OCI-LY7 (cell line): ENCODE measurements at regions not wholly inside any gene's neighbourhood (a gene's known extent, or its start where the extent isn't known, plus 50 kb on each side); places are given as distances from the start of the nearest gene placed in this dataset.

Experiments used
- BruUV-seq: library from RNA; stranded (reverse); fragments of 400-500 nt; replicated peaks from 2 replicates; lab custom pipeline; 2021; lab: Mats Ljungman, UMichigan
- CTCF ChIA-PET: fragments of 300-600 bp; sonication (Branson Sonifier 250); formaldehyde crosslinking; loops from one replicate; lab custom pipeline; 2022; ENCODE audit warnings: antibody characterized with exemption; ENCODE audit not compliant: unreplicated experiment; lab: Charles Lee
- POLR2A ChIA-PET: fragments of 300-600 bp; sonication (Branson Sonifier 250); formaldehyde crosslinking; loops from one replicate; lab custom pipeline; 2022; ENCODE audit warnings: antibody characterized with exemption; lab: Charles Lee
- DNase-seq: peaks from one replicate; pipeline ENCODE4 v3.0.0-alpha.2; 2015; ENCODE audit warnings: low spot score
- H2AFZ ChIP-seq: fragments of 200-600 bp; sonication (generic), shearing (Covaris generic); 2 replicates; pipeline ENCODE4 v1.6.1; 2014; ENCODE audit warnings: mild to moderate bottlenecking, antibody characterized with exemption, low read length, moderate library complexity
- H3K27ac ChIP-seq: fragments of 200-600 bp; sonication (generic); 2 replicates; pipeline ENCODE4 v1.5.1; 2014; ENCODE audit warnings: mixed run types, low read depth, mild to moderate bottlenecking, moderate library complexity, low read length, inconsistent platforms; ENCODE audit not compliant: poor library complexity, severe bottlenecking
- H3K36me3 ChIP-seq: fragments of 200-600 bp; sonication (generic); 2 replicates; pipeline ENCODE4 v1.6.1; 2014; ENCODE audit warnings: mild to moderate bottlenecking, antibody characterized with exemption, low read length, moderate library complexity, mixed read lengths; ENCODE audit not compliant: insufficient read depth
- H3K4me1 ChIP-seq: fragments of 200-600 bp; sonication (generic); 2 replicates; pipeline ENCODE4 v1.5.1; 2014; ENCODE audit warnings: mild to moderate bottlenecking, low read length; ENCODE audit not compliant: insufficient read depth, poor library complexity, severe bottlenecking
- H3K4me2 ChIP-seq: fragments of 200-600 bp; sonication (generic); 2 replicates; pipeline ENCODE4 v1.6.1; 2014; ENCODE audit warnings: mild to moderate bottlenecking, low read length
- H3K4me3 ChIP-seq: fragments of 200-600 bp; sonication (generic); 2 replicates; pipeline ENCODE4 v1.5.1; 2014; ENCODE audit warnings: mild to moderate bottlenecking, low read depth, low read length; ENCODE audit not compliant: poor library complexity, severe bottlenecking
- H3K79me2 ChIP-seq: fragments of 200-600 bp; sonication (generic); 2 replicates; pipeline ENCODE4 v1.6.1; 2016; ENCODE audit warnings: low read depth, mild to moderate bottlenecking, low read length, moderate library complexity, mixed read lengths; ENCODE audit not compliant: insufficient read depth
- H3K9me2 ChIP-seq: fragments of 200-600 bp; sonication (generic); 2 replicates; pipeline ENCODE4 v1.6.1; 2016; ENCODE audit warnings: mild to moderate bottlenecking, low read length, mixed read lengths; ENCODE audit not compliant: insufficient read depth
- H3K9me3 ChIP-seq: fragments of 200-600 bp; sonication (generic); 2 replicates; pipeline ENCODE4 v1.6.1; 2014; ENCODE audit warnings: mild to moderate bottlenecking, mixed run types, low read length, mixed read lengths
- H4K20me1 ChIP-seq: fragments of 200-600 bp; sonication (generic); 2 replicates; pipeline ENCODE4 v1.6.1; 2014; ENCODE audit warnings: mild to moderate bottlenecking, antibody characterized with exemption, low read length, moderate library complexity, mixed read lengths; ENCODE audit not compliant: insufficient read depth
- CTCF ChIP-seq: fragments of 200-600 bp; sonication (generic); conservative IDR thresholded peaks from 2 replicates; pipeline ENCODE4 v1.5.1; 2014; ENCODE audit warnings: mild to moderate bottlenecking, antibody characterized with exemption, low read length, moderate library complexity, mixed read lengths
- EZH2phosphoT487 ChIP-seq: fragments of 200-600 bp; sonication (generic); IDR thresholded peaks from 2 replicates; pipeline ENCODE4 v1.6.1; 2018; ENCODE audit warnings: low read depth, borderline replicate concordance, mild to moderate bottlenecking, mixed run types, antibody characterized with exemption, low read length, moderate library complexity, mixed read lengths
- intact Hi-C: fragments of 100-400 bp; cut with micrococcal nuclease; formaldehyde crosslinking; loops from one replicate; pipeline ENCODE4 v1.10.0; 2022; ENCODE audit not compliant: unreplicated experiment

GRCh38 chr2:183229386-183229785 is 105.1 kb downstream of the NUP35 start:
- TF ChIP-seq CTCF: no peak
- no peak for TF ChIP-seq EZH2phosphoT487

GRCh38 chr2:183232161-183232865 is 108.1 kb downstream of the NUP35 start:
- Histone ChIP-seq H4K20me1 (no peaks in the 10 kb centered on the region), H3K36me3 (no peaks in the 10 kb centered on the region), H3K27ac (no peak overlapping the region), H3K4me1 (no peaks in the 10 kb centered on the region), H3K9me2 (no peaks in the 10 kb centered on the region), H3K4me3 (no peak overlapping the region), H2AFZ (no peak overlapping the region), H3K9me3 (no peaks in the 10 kb centered on the region), H3K4me2 (no peak overlapping the region), H3K79me2 (no peaks in the 10 kb centered on the region)
- no peak for DNase-seq
- BruUV-seq: no TSS peak
- CTCF ChIA-PET: no interaction called here
- POLR2A ChIA-PET: no interaction called here
- intact Hi-C loops: no loop called here
- TF ChIP-seq CTCF (no peak), EZH2phosphoT487 (no peak)

More at GRCh38 chr2:183229386-183229785, 105.1 kb downstream of the NUP35 start:
- ChIA-PET CTCF (no interaction called here), POLR2A (no interaction called here)
- no TSS peak for BruUV-seq
- Histone ChIP-seq H3K4me1 (no peaks in the 10 kb centered on the region), H2AFZ (no peak overlapping the region), H4K20me1 (no peaks in the 10 kb centered on the region), H3K79me2 (no peaks in the 10 kb centered on the region), H3K9me2 (no peaks in the 10 kb centered on the region), H3K4me3 (no peak overlapping the region), H3K36me3 (0 out of 2 replicates have a peak, but pooled peaks cover 3% of the 10 kb centered on the region), H3K4me2 (no peak overlapping the region), H3K9me3 (no peaks in the 10 kb centered on the region), H3K27ac (no peak overlapping the region)
- DNase-seq: no peak
- intact Hi-C loops: no loop called here

GRCh38 chr2:183242937-183243336 is 118.7 kb downstream of the NUP35 start:
- ChIA-PET POLR2A (interaction anchor here (0.7 kb wide), 1 partner anchor 861 kb away, joined by 4 read pairs; no protein-coding TSS in a partner anchor), CTCF (no interaction called here)
- no peak for TF ChIP-seq EZH2phosphoT487
- TF ChIP-seq CTCF: no peak
- Histone ChIP-seq H3K36me3 (no peaks in the 10 kb centered on the region), H3K4me3 (no peak overlapping the region), H2AFZ (no peak overlapping the region), H3K9me3 (no peaks in the 10 kb centered on the region), H3K79me2 (no peaks in the 10 kb centered on the region), H4K20me1 (no peaks in the 10 kb centered on the region), H3K9me2 (no peaks in the 10 kb centered on the region), H3K27ac (no peak overlapping the region), H3K4me1 (no peaks in the 10 kb centered on the region), H3K4me2 (no peak overlapping the region)
- no TSS peak for BruUV-seq
- intact Hi-C loops: no loop called here
- DNase-seq: no peak
